HG03460 (cell line): ENCODE measurements at regions not wholly inside any gene's neighbourhood (a gene's known extent, or its start where the extent isn't known, plus 50 kb on each side); places are given as distances from the start of the nearest gene placed in this dataset.
"Not testable (repeated sequence)": the region's sequence is repeated elsewhere in the genome, so short reads cannot be mapped to it uniquely, and the experiment has no call there.

Experiments used
- ATAC-seq: cut with Tn5 transposase; IDR thresholded peaks from one replicate; pipeline ENCODE4 v1.9.1; 2021; ENCODE audit not compliant: unreplicated experiment

DNA sequence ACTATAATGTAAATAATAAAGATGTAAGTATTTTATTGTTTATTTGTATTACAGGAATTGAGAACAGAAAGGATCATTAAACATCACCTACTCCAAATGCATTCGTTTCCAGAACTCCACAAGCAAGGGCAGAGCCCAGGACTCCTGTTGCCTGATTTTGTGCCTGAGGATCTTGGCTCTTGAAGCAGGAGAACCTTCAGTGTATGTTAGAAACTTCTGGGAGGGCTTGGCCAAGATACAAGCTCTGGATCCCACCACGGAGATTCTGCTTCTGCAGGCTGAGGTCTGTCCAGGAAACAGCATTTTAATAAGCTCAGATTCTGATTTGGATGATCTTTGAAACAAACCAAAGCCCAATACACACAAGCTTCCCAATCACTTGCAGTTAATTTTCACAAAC, 142.4 kb upstream of the SOX11 start:
- ATAC-seq, result no peak

GRCh38 chr2:5555636-5556035, 136.5 kb upstream of the SOX11 start:
- no peak for ATAC-seq

- ATAC-seq, result no peak
Observed at GRCh38 chr2:5561006-5561405, 131.2 kb upstream of the SOX11 start.

GRCh38 chr2:5562426-5562825, 129.8 kb upstream of the SOX11 start:
- no peak for ATAC-seq

DNA sequence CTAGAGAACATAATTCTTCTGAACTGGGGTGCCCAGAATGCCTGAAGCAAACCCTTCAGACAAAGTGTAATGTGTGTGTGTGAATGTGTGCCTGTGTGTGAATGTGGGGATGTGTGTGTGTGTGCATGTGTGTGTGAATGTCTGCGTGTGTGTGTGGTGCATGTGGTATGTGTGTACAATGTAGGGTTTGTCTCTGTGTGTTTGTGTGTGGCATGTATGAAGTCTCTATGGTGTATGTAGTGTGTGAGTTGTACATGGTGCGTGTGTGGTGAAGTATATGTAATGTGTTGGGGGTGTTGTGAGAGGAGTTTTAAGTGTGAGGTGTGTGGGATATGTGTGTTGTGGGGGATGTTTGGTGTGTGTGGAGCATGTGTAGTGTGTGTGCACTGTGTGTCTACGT, 129.3 kb upstream of the SOX11 start:
- no peak for ATAC-seq

DNA sequence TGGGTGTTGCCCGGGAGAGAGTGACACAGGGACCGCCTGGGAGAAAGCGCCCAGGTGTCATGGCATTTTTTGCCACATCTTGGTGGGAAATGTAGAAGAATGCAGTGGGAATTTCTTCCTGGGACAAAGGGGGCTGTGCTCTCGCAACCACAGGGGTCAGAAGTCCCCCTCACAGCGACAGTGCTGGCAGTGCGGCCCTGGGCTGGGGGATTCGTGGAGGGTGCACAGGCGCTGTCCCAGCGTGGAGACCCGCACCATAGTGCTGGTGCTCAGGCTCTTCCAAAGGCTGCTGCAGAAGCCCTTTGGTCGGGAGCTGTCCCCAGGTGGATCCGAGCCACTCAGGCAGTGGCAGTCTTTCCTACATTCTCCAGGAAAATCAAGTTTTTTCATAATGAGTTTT, 128.8 kb upstream of the SOX11 start:
- no peak for ATAC-seq

GRCh38 chr2:5569256-5569655, 122.9 kb upstream of the SOX11 start:
- ATAC-seq, result no peak

- no peak for ATAC-seq
Observed at GRCh38 chr2:5576015-5576414, 116.2 kb upstream of the SOX11 start.

GRCh38 chr2:5587766-5588165, 104.4 kb upstream of the SOX11 start:
- no peak for ATAC-seq

DNA sequence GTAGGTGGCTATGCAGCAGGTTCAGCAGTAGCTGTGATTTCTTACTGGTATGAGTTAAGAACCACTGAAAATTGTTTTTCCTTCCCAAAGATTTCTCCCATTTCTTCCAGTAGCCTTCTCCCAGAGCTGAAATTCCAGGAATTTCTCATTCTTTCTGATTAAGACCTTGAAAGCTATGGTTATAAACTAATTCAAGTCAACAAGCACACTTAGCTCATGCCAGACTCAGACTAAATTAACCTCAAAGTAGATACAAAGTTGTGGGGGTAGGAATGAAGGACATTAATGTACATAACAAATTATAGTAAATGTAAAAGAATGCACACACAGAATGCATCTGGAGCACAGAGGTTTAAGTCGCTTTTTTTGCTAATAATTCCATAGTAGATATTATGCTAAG, 103.6 kb upstream of the SOX11 start:
- no peak for ATAC-seq

GRCh38 chr2:5589183-5589582, 103.0 kb upstream of the SOX11 start:
- no peak for ATAC-seq

DNA sequence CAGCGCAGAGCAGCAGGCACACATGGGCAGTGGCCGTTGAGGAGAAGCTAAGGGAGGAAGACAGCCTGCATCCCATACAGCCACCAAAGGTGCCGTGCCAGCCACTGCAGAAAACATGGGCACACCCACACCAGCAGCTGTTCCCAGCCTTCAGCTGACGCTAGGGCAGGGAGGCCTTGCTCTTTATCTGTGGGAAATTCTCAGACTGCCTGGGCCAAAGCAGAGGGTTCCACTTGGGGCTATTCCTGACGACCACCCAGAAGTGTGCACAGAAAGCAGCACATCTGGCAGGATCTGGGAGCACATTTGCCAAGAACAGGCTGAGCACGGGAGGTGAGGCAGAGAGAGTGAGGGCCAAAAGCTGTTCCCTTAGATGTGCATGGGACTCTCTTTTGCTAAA, 101.3 kb upstream of the SOX11 start:
- ATAC-seq, result no peak

- no peak for ATAC-seq
Observed at GRCh38 chr2:5592916-5593315, 99.3 kb upstream of the SOX11 start.

DNA sequence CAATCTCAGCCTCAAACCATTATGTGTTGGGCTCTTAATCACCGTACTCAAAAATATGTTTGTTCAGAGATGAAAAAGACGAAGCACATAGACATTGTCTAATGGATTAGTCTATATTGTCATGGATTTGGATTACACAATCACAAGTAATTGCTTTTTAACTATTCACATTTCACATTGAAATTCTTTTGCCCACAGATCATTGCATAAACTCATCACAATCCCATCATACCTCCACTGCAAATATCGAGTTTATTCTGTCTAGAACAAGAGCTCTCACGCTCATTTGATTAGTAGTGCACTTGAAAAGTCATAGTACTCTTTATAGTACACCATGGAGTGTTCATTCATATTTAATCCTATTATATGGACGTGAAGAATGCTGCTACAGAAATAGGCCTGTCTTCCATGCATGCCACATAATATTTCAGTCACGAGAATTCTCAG, 97.9 kb upstream of the SOX11 start:
- no peak for ATAC-seq

GRCh38 chr2:5596868-5597267, 95.3 kb upstream of the SOX11 start:
- no peak for ATAC-seq

GRCh38 chr2:5598156-5598555, 94.0 kb upstream of the SOX11 start:
- ATAC-seq, result no peak

DNA sequence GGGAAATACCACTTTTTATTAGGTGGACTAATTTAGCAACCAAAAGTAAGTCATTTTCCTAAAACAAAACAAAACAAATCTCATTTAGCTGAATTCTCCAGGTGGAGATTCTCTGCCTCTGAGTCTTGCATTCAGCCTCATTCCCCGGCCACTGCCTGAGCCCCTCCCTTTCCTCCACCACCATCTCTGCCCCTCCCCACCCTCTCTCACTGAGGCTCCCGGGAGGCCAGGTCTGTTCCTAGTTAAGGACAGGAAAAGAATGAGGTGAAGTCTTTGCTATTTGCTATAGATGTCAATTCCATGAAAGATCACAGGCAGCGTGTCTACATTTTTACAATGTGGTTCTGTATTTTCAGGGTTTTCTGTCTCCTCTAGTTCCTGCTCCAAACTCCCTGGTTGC, 83.0 kb upstream of the SOX11 start:
- no peak for ATAC-seq

GRCh38 chr2:5612666-5613065, 79.5 kb upstream of the SOX11 start:
- ATAC-seq, result no peak

GRCh38 chr2:5616019-5616418, 76.2 kb upstream of the SOX11 start:
- ATAC-seq, result no peak

- no peak for ATAC-seq
Observed at GRCh38 chr2:5617358-5617757, 74.8 kb upstream of the SOX11 start.

DNA sequence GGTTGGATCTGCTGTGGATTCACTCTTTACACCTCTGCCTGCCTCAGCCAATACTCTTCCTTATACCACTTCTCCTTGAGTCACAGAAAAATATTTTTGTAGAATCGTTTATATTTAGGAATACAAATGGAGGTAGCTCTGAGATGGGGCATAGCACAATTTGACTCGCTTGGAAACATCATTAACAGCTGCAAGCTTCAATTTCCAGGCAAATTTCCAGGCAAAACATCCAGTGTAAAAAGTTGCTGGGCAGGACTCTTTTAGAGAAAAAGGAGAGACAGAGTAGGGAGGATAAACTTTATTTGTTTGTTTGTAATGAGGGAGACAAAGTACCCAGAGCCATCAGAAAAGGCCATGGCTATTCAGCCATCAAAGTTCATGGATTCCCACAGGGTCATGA, 74.4 kb upstream of the SOX11 start:
- ATAC-seq, result no peak

DNA sequence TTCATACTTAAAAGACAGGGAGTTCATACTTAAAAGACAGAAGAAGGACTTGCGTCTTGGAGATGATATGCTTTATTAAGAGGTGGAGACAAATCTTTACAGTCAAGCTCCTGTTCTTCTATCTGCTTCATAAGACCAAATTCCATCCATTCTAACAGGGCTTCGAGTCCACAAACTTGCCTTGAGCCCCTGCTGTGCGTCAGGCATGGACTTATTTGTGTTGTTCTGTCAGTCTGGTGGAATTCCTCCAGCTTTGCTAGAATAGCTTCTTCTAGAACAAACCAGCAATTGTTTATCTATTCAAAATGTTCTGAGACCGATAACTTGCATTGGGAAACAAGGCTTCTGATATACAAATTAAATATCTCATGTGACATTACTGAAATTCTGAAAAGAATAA, 73.9 kb upstream of the SOX11 start:
- ATAC-seq, result no peak

- not testable (repeated sequence) for ATAC-seq
Observed at GRCh38 chr2:5625556-5626065, 66.6 kb upstream of the SOX11 start.

DNA sequence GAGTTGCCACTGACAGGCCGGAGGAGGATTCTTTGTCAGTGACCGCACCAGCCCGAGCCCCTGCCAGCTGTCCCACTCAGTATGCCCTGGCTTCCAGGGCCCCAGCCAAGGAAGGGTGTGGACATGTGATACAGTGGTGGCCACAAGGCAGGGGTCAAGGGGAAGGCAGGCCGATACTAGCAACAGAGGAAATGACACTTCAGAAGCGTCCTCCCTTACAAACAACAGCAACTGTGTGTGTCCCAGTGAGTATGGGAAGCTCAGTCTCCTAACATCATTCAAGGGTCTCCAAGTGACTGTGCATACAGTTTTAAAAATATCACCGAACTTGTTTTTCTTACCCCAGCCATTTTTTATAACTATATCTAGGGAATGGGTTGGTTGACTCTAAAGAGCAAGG, 63.7 kb upstream of the SOX11 start:
- not testable (repeated sequence) for ATAC-seq
